Osteocyte (in vitro differentiated cells): ENCODE measurements at regions not wholly inside any gene's neighbourhood (a gene's known extent, or its start where the extent isn't known, plus 50 kb on each side); places are given as distances from the start of the nearest gene placed in this dataset.
A peak's percentile ranks its signal among the peaks of the same experiment; 100 is the strongest.

ENCODE experiments used
- DNase-seq: peaks from one replicate; pipeline ENCODE4 v3.0.0; 2021; ENCODE audit warnings: mixed read lengths; ENCODE audit not compliant: unreplicated experiment; ENCODE audit errors: extremely low spot score
- H3K27ac Mint-ChIP-seq: one replicate; pipeline ENCODE4 v1.8.0; 2021; ENCODE audit warnings: mild to moderate bottlenecking, mixed read lengths; ENCODE audit not compliant: unreplicated experiment
- H3K27me3 Mint-ChIP-seq: one replicate; pipeline ENCODE4 v1.8.0; 2021; ENCODE audit warnings: mixed read lengths; ENCODE audit not compliant: unreplicated experiment
- H3K36me3 Mint-ChIP-seq: one replicate; pipeline ENCODE4 v1.8.0; 2021; ENCODE audit warnings: mixed read lengths; ENCODE audit not compliant: unreplicated experiment
- H3K4me1 Mint-ChIP-seq: one replicate; pipeline ENCODE4 v1.8.0; 2021; ENCODE audit warnings: mixed read lengths; ENCODE audit not compliant: unreplicated experiment
- H3K4me3 Mint-ChIP-seq: one replicate; pipeline ENCODE4 v1.8.0; 2021; ENCODE audit warnings: mild to moderate bottlenecking, moderate library complexity, mixed read lengths; ENCODE audit not compliant: unreplicated experiment
- H3K9me3 Mint-ChIP-seq: one replicate; pipeline ENCODE4 v1.8.0; 2021; ENCODE audit warnings: mixed read lengths; ENCODE audit not compliant: unreplicated experiment
- TF ChIP-seq, protein P1 (sequence below): fragments of 200-600 bp; sonication (generic); IDR thresholded peaks from 2 replicates; pipeline ENCODE4 v1.5.0; 2021; ENCODE audit warnings: antibody characterized with exemption, mild to moderate bottlenecking, moderate library complexity

GRCh38 chrX:112961981-112962380 lies 121.3 kb upstream of the AMOT start:
- no peaks in the 10 kb centered on the region for H3K27me3 Mint-ChIP-seq
- H3K36me3 Mint-ChIP-seq: no peaks in the 10 kb centered on the region
- no peaks in the 10 kb centered on the region for H3K9me3 Mint-ChIP-seq
- H3K4me1 Mint-ChIP-seq: no peaks in the 10 kb centered on the region
- no peak for DNase-seq
- H3K4me3 Mint-ChIP-seq: no peak overlapping the region
- H3K27ac Mint-ChIP-seq: no peak overlapping the region
- TF ChIP-seq, protein P1, sequence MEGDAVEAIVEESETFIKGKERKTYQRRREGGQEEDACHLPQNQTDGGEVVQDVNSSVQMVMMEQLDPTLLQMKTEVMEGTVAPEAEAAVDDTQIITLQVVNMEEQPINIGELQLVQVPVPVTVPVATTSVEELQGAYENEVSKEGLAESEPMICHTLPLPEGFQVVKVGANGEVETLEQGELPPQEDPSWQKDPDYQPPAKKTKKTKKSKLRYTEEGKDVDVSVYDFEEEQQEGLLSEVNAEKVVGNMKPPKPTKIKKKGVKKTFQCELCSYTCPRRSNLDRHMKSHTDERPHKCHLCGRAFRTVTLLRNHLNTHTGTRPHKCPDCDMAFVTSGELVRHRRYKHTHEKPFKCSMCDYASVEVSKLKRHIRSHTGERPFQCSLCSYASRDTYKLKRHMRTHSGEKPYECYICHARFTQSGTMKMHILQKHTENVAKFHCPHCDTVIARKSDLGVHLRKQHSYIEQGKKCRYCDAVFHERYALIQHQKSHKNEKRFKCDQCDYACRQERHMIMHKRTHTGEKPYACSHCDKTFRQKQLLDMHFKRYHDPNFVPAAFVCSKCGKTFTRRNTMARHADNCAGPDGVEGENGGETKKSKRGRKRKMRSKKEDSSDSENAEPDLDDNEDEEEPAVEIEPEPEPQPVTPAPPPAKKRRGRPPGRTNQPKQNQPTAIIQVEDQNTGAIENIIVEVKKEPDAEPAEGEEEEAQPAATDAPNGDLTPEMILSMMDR: no peak

- H3K27ac Mint-ChIP-seq: no peak overlapping the region
- H3K9me3 Mint-ChIP-seq: no peaks in the 10 kb centered on the region
- DNase-seq: no peak
- H3K4me1 Mint-ChIP-seq: no peaks in the 10 kb centered on the region
- no peak overlapping the region for H3K4me3 Mint-ChIP-seq
- H3K36me3 Mint-ChIP-seq: no peaks in the 10 kb centered on the region
- peaks cover 5% of the 10 kb centered on the region for H3K27me3 Mint-ChIP-seq
- TF ChIP-seq, protein P1: no peak
These were observed 107.5 kb upstream of the AMOT start for GRCh38 chrX:112947981-112948615.

DNA sequence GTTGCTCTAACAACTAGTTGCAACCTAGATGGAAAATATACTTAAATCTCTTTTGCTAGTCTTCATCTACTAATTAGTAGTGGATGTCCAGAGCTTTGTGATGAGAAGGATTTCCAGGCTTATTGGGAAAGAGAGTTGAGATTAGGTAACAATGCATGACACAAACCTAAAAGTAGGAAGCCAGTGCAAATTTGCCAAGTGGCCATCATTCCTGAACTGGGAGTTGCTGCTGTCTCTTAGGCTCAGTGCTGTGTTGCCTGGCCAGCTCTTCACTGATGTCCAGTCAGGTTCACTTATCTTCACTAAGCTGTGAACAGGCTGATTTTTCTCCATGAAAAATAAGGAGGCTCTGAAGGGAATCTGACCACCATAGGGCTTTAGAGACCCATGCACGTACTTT lies 105.6 kb upstream of the AMOT start:
- DNase-seq: no peak
- Mint-ChIP-seq H3K4me1 (no peaks in the 10 kb centered on the region), H3K27me3 (peaks cover 5% of the 10 kb centered on the region), H3K36me3 (no peaks in the 10 kb centered on the region), H3K4me3 (no peak overlapping the region), H3K27ac (no peak overlapping the region), H3K9me3 (no peaks in the 10 kb centered on the region)
- TF ChIP-seq, protein P1: no peak

DNA sequence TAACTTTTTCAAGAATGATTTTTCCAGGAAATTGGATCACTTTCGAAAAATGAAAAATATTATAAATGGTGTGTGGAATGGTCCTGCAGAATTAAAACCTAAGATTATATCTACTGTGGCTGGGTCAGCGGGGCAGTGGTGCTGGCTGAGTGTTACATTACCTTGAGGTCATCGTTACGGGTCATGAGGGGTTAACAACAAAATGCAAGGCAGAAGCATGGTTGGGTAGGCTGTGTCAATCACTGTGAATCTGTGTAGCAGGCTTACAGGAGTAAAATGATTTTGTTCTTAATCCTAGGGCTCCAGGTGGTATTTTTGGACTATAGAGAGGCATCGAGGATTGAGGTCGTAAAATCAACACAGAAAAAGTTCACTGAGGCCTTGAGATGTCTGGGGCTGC lies 105.2 kb upstream of the AMOT start:
- no peak overlapping the region for H3K27ac Mint-ChIP-seq
- H3K36me3 Mint-ChIP-seq: no peaks in the 10 kb centered on the region
- peaks cover 5% of the 10 kb centered on the region for H3K27me3 Mint-ChIP-seq
- no peaks in the 10 kb centered on the region for H3K4me1 Mint-ChIP-seq
- no peak for DNase-seq
- TF ChIP-seq, protein P1: no peak
- H3K4me3 Mint-ChIP-seq: no peak overlapping the region
- H3K9me3 Mint-ChIP-seq: no peaks in the 10 kb centered on the region

DNA sequence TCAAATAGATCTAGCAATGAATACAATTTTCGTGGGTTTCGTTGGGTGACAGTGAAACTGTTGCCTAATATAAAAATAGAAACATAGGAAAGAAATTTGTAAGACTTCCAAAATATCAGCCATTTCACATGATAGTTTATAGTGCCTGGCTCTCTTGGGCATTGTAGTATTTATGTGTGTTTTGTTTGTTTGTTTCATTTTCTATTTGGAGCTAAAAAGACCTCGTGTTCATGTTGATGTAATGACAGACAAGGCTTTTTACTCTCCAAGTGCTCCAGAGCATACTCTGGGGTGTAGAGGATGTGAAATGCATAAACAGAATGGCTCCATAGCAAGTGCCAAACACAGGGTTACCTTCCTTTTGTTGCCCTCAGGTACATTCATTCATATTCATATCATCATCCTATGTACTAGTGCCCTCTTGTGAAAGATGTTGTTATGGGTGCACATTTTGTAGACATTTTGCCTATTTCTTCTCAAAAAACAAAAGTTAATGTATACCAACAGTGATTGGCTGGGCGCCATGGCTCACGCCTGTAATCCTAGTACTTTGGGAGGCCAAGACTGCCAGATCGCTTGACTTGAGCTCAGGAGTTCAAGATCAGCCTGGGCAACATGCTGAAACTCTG lies 100.7 kb upstream of the AMOT start:
- no peak for DNase-seq
- H3K9me3 Mint-ChIP-seq: no peaks in the 10 kb centered on the region

More for the DNA sequence above, 100.7 kb upstream of the AMOT start:
- Mint-ChIP-seq H3K27me3 (no peaks in the 10 kb centered on the region), H3K36me3 (no peaks in the 10 kb centered on the region), H3K4me3 (no peak overlapping the region), H3K4me1 (no peaks in the 10 kb centered on the region), H3K27ac (no peak overlapping the region)
- TF ChIP-seq, protein P1: peak; percentile 25
